Subcutaneous abdominal adipose tissue (tissue), 5 donors: ENCODE measurements at regions not wholly inside any gene's neighbourhood (a gene's known extent, or its start where the extent isn't known, plus 50 kb on each side); places are given as distances from the start of the nearest gene placed in this dataset.
"Not testable (repeated sequence)": the region's sequence is repeated elsewhere in the genome, so short reads cannot be mapped to it uniquely, and the experiment has no call there.

ENCODE experiments used
- H3K27ac ChIP-seq: one replicate; pipeline ENCODE4 v1.7.0; 2013; ENCODE audit warnings: low read depth, mild to moderate bottlenecking, inconsistent platforms, low read length, moderate library complexity
- H3K27me3 ChIP-seq, 5 donors: one replicate each; pipeline ENCODE4 v1.7.0; 2013; ENCODE audit warnings: low read length in 5 of 5, inconsistent platforms in 1 of 5; ENCODE audit not compliant: control insufficient read depth in 5 of 5, insufficient read depth in 4 of 5
- H3K36me3 ChIP-seq, 5 donors: one replicate each; pipeline ENCODE4 v1.7.0; 2013; ENCODE audit warnings: low read length in 5 of 5; ENCODE audit not compliant: control insufficient read depth in 5 of 5, insufficient read depth in 5 of 5
- H3K4me1 ChIP-seq, 5 donors: one replicate each; pipeline ENCODE4 v1.7.0; 2013; ENCODE audit warnings: low read length in 5 of 5, mild to moderate bottlenecking in 3 of 5, moderate library complexity in 1 of 5; ENCODE audit not compliant: control insufficient read depth in 5 of 5, insufficient read depth in 5 of 5
- H3K4me3 ChIP-seq, 5 donors: one replicate each; pipeline ENCODE4 v1.7.0; 2013; ENCODE audit warnings: low read length in 5 of 5, low read depth in 1 of 5
- H3K9ac ChIP-seq, 5 donors: one replicate each; pipeline ENCODE4 v1.7.0; 2013; ENCODE audit warnings: low read length in 5 of 5, mild to moderate bottlenecking in 4 of 5, moderate library complexity in 3 of 5
- H3K9me3 ChIP-seq, 5 donors: one replicate each; pipeline ENCODE4 v1.7.0; 2013; ENCODE audit warnings: low read length in 5 of 5; ENCODE audit not compliant: control insufficient read depth in 5 of 5
- donor health status: healthy.
- donor health status: healthy.
- donor health status: healthy.
- donor health status: healthy.
- donor health status: healthy.

DNA sequence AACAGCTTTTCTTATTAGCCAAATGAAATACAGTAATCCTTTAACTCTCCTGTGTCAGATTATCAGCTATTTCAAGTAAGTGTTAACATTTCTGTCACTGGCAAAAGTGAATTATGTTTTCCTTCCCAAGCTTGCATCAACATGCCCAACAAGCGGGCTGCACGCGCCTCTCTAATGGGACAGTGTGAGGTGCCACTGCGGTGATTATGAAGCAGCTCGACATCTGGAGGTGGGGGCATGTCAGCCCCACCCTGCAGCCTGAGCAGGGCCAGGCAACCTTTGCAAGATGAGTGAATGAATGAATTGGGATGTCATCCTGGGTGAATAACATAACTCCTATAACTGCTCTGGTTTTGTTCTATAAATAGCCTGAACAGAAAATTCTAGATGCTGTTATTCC, 301.4 kb downstream of the ZNF326 start:
- no peak overlapping the region for H3K9ac ChIP-seq
- no peak overlapping the region for H3K27ac ChIP-seq

DNA sequence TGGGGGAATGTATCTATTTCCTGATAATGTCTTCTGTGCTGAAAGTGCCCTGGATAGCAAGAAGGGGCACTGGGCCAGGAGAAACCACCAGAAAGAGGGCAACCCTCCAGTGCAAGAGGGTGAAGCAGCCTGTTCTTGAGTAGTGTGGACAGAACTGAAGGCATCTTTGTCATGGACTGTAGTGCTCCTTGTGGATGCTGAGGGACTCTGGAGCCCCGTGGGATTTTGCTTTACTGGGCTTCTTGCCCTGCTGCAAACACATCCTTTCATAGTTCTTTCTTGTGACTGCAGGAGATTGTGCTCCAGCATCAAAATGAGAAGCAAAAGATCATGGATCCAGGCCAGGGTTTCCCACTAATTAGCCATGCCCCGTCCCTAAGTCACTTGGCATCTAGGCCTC, 300.6 kb downstream of the ZNF326 start:
- Histone ChIP-seq H3K4me3 (no peak overlapping the region), H3K27ac (no peak overlapping the region), H3K27me3 (no peaks in the 10 kb centered on the region), H3K9ac (no peak overlapping the region), H3K36me3 (no peaks in the 10 kb centered on the region), H3K4me1 (peaks cover 0 to 2% (median 0%) of the 10 kb centered on the region in 5 donors), H3K9me3 (no peaks in the 10 kb centered on the region)

More for the DNA sequence above, 301.4 kb downstream of the ZNF326 start:
- H3K36me3 ChIP-seq = no peaks in the 10 kb centered on the region
- H3K27me3 ChIP-seq = no peaks in the 10 kb centered on the region
- no peak overlapping the region for H3K4me3 ChIP-seq
- no peaks in the 10 kb centered on the region for H3K9me3 ChIP-seq
- peaks cover 0 to 2% (median 0%) of the 10 kb centered on the region in 5 donors for H3K4me1 ChIP-seq

DNA sequence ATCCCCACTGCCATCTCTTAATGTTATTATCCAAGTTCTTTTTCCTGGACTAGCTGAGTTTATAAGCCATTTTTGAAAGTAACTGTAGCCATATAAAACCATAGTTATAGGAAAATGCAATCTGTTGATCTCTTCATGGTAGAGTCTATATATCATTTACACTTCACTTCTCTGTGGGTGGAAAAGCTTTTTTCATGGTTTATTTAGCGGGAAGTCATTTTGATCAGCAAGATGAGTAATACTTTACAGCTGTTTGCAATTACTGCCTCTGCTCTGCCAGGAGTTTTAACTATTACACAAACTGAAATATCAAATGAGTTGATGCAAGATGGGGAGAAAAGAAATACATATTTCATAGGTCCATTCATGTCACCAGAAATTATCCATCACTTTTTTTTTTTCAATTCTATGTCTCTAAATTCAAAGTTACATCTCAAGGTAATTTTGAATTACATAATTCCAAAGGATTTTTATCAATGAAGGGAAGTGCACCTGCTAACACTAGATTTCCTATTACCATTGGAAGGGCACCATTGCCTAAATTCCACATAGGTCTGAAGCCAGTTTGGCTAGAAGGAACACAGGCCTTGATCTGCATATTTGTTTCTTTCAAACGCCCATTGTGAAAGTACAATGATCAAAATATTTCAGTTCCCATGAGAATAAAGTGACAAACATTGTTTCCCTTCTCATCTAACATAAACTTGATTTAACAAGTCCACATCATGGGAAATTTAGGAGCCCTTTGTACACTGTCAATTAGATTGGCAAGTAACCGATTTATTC, 296.7 kb downstream of the ZNF326 start:
- Histone ChIP-seq H3K4me1 (peaks cover 0 to 2% (median 0%) of the 10 kb centered on the region in 5 donors), H3K9me3 (no peaks in the 10 kb centered on the region), H3K36me3 (no peaks in the 10 kb centered on the region), H3K4me3 (no peak overlapping the region), H3K27me3 (no peaks in the 10 kb centered on the region), H3K27ac (no peak overlapping the region), H3K9ac (no peak overlapping the region)

DNA sequence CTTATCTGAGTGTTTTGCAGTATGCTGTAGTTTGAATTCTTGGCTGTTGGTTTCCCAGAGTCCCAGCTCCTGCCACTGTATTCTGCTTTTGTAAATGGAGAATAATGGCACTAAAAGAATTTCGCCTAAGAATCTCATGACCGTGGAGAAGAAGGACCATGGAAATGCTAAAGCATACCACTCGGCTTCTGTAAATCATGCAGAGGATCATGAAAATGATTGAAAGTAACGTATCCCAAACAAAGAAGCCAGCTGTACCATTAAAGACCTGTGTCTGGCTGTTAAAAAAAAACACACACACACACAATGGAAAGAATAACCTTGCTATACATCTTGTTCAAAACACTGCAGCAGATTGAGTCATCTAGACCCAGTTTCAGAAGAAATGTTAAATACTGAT, 287.9 kb downstream of the ZNF326 start:
- Histone ChIP-seq H3K36me3 (no peaks in the 10 kb centered on the region), H3K4me3 (no peak overlapping the region), H3K4me1 (no peaks in the 10 kb centered on the region), H3K27ac (no peak overlapping the region), H3K9ac (no peak overlapping the region), H3K27me3 (no peaks in the 10 kb centered on the region), H3K9me3 (no peaks in the 10 kb centered on the region)

DNA sequence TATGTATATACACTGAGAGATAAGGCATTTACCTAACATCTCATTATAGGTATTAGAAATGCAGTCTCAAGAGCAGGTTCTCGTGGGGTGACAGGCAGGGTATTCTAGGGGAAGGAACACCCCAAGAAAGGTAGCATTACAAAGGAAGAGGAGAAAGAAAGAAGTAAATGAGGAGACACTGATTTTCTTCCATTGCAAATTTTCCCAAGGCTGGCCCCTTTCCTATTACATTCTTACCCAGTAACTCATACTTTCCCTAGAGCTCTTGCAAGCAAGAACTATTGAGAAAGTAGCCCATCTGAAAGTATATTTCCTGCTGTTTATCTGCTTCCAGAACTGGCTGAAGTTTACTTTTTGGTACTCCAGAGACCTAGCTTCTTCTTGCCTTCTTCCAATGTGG, 287.0 kb downstream of the ZNF326 start:
- H3K4me3 ChIP-seq, H3K9ac ChIP-seq, H3K4me1 ChIP-seq, H3K27me3 ChIP-seq, H3K27ac ChIP-seq, H3K36me3 ChIP-seq, H3K9me3 ChIP-seq: not testable (repeated sequence)

DNA sequence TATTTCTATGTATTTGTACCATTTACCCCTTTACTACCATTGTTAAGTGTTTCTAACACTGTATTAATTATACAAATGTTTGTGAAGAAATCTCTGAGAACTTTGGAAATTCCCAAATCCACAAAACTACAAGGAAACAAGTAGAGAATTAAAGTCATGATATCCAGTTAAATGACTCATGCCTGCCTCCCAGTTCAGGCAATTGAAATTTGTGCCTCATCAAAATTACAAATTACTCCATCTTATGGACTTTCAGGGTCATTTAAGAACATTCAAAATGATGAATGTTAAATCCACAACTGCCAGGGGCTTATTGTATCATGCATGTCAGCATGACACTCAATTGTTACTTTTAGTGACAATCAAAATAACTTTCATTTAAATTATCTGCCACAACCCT, 282.4 kb downstream of the ZNF326 start:
- no peaks in the 10 kb centered on the region for H3K36me3 ChIP-seq
- H3K27ac ChIP-seq = no peak overlapping the region
- H3K4me1 ChIP-seq = peaks cover 0 to 14% (median 0%) of the 10 kb centered on the region in 5 donors
- no peak overlapping the region for H3K4me3 ChIP-seq
- H3K9ac ChIP-seq = no peak overlapping the region
- no peaks in the 10 kb centered on the region for H3K9me3 ChIP-seq
- H3K27me3 ChIP-seq = no peaks in the 10 kb centered on the region

DNA sequence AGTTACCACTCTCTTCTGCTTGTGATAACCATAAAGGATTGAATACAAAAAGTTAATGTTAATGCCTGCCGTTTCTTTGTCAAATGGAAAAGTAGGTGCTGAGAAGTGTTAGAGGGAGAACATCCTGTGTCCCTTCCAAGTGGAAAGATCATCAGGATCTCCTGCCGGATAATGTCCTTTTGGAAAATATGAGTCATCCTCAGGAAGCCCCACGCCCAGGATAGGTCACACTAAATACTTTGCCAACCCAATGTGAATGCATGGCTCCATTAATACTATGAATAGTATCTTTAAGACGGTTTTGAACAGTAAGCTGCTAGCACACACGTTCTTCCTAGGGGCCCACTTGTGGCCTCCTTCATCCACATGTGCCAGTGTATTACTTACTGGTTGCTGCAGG, 279.5 kb downstream of the ZNF326 start:
- Histone ChIP-seq H3K9me3 (no peaks in the 10 kb centered on the region), H3K9ac (no peak overlapping the region), H3K27me3 (no peaks in the 10 kb centered on the region), H3K4me1 (peaks cover 0 to 14% (median 0%) of the 10 kb centered on the region in 5 donors), H3K36me3 (no peaks in the 10 kb centered on the region), H3K27ac (no peak overlapping the region), H3K4me3 (no peak overlapping the region)

DNA sequence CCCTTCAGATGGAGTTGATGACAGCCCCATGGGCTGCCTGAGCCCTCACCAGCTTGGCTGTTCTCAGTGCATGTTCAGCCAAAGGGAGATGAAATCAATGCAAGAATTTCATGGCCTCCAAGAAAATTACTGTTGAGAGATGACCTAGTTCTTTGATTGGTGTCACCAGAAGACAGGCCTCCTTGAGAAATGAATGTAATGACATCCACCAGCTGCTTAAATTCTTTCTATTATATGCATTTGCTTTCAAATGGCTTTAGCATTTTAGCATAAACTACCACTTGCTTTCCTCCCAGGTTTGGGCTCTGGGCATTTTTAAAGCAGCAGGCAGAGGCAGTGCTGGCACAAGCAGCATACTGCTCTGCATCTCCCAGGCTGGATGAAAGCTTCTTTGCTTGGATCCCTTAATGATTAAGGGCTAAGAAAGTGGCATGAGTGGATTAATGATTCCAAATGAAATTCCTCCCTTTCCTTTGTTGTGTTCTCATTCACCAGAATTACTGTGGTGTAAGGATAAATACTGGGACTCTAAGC, 278.4 kb downstream of the ZNF326 start:
- H3K4me3 ChIP-seq = no peak overlapping the region
- no peaks in the 10 kb centered on the region for H3K27me3 ChIP-seq
- no peaks in the 10 kb centered on the region for H3K9me3 ChIP-seq
- peaks cover 0 to 14% (median 0%) of the 10 kb centered on the region in 5 donors for H3K4me1 ChIP-seq
- H3K9ac ChIP-seq = no peak overlapping the region
- no peak overlapping the region for H3K27ac ChIP-seq
- no peaks in the 10 kb centered on the region for H3K36me3 ChIP-seq

DNA sequence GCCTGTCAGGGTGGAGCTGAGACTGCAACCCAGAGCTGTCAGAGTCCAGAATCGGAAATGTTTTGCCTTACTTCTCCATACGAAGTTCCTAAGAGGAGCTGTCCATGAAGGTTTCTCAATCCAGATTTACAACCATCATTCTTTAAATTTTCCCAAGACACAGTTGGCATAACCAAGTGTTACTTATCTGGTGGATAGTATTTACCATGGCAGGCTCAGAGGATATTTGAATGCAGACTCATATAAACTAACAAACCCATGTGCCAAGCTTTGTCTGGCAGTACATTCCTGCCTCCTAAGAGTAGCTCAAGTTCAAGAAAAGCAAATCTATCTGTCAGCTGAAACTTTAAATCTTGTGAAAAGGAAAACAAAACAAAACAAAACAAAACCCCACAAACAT, 267.9 kb downstream of the ZNF326 start:
- Histone ChIP-seq H3K27me3 (no peaks in the 10 kb centered on the region), H3K36me3 (no peaks in the 10 kb centered on the region), H3K27ac (no peak overlapping the region), H3K4me3 (no peak overlapping the region), H3K9ac (no peak overlapping the region), H3K9me3 (no peaks in the 10 kb centered on the region), H3K4me1 (no peaks in the 10 kb centered on the region)

DNA sequence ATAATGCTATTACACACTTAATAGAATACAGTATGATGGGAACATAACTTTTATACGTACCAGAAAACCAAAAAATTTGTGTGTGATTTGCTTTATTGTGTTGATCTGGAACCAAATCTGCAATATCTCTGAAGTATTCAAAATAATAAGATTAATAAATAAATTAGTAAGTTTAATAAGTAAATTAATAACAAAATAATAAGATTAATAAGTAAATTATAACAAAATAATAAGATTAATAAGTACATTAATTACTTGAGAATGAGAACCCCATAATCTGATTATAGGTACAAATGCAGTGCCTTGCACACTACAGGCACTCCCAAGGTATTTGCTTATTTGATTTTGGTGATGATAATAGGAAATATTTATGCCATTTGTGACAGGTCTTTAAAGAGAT, 267.4 kb downstream of the ZNF326 start:
- H3K4me3 ChIP-seq = no peak overlapping the region
- no peak overlapping the region for H3K27ac ChIP-seq
- H3K9ac ChIP-seq = no peak overlapping the region
- H3K4me1 ChIP-seq = no peaks in the 10 kb centered on the region
- no peaks in the 10 kb centered on the region for H3K27me3 ChIP-seq
- H3K36me3 ChIP-seq = no peaks in the 10 kb centered on the region
- no peaks in the 10 kb centered on the region for H3K9me3 ChIP-seq
